H9 (cell line): ENCODE measurements at regions not wholly inside any gene's neighbourhood (a gene's known extent, or its start where the extent isn't known, plus 50 kb on each side); places are given as distances from the start of the nearest gene placed in this dataset.

Source experiments
- DNase-seq: peaks from one replicate; pipeline ENCODE4 v3.0.0-alpha.2; 2017
- H2AFZ ChIP-seq: one replicate; pipeline ENCODE4 v1.6.1; 2013; ENCODE audit warnings: mild to moderate bottlenecking, low read length, control low read depth, moderate library complexity
- H2AK5ac ChIP-seq: 2 replicates; pipeline ENCODE4 v1.6.1; 2013; ENCODE audit warnings: low read length, control low read depth, mixed read lengths; ENCODE audit not compliant: insufficient read length
- H2BK120ac ChIP-seq: one replicate; pipeline ENCODE4 v1.6.1; 2013; ENCODE audit warnings: low read depth, mild to moderate bottlenecking, low read length, control low read depth, inconsistent platforms; ENCODE audit not compliant: poor library complexity, severe bottlenecking
- H2BK12ac ChIP-seq: 2 replicates; pipeline ENCODE4 v1.6.1; 2013; ENCODE audit warnings: low read length, control low read depth, mixed read lengths, low read depth; ENCODE audit not compliant: insufficient read length
- H2BK15ac ChIP-seq: 2 replicates; pipeline ENCODE4 v1.6.1; 2013; ENCODE audit warnings: low read depth, low read length, control low read depth
- H2BK20ac ChIP-seq: one replicate; pipeline ENCODE4 v1.6.1; 2013; ENCODE audit warnings: low read depth, mild to moderate bottlenecking, low read length, control low read depth, inconsistent platforms; ENCODE audit not compliant: poor library complexity, severe bottlenecking
- H2BK5ac ChIP-seq: 2 replicates; pipeline ENCODE4 v1.6.1; 2013; ENCODE audit warnings: low read length, control low read depth, mixed read lengths; ENCODE audit not compliant: insufficient read length
- H3K14ac ChIP-seq: 2 replicates; pipeline ENCODE4 v1.6.1; 2013; ENCODE audit warnings: low read length, control low read depth; ENCODE audit not compliant: insufficient read depth
- H3K18ac ChIP-seq: 2 replicates; pipeline ENCODE4 v1.6.1; 2013; ENCODE audit warnings: low read depth, mild to moderate bottlenecking, mixed read lengths, low read length, control low read depth; ENCODE audit not compliant: insufficient read length
- H3K23ac ChIP-seq: 2 replicates; pipeline ENCODE4 v1.6.1; 2013; ENCODE audit warnings: low read length, control low read depth, mixed read lengths, low read depth; ENCODE audit not compliant: insufficient read length
- H3K23me2 ChIP-seq: 2 replicates; pipeline ENCODE4 v1.6.1; 2013; ENCODE audit warnings: low read depth, mild to moderate bottlenecking, mixed read lengths, low read length, control low read depth; ENCODE audit not compliant: insufficient read length, poor library complexity, severe bottlenecking
- H3K27ac ChIP-seq: 2 replicates; pipeline ENCODE4 v1.5.1; 2013; ENCODE audit warnings: low read length, control low read depth, mixed read lengths, low read depth; ENCODE audit not compliant: insufficient read length
- H3K27me3 ChIP-seq: 2 replicates; pipeline ENCODE4 v1.6.1; 2013; ENCODE audit warnings: low read length, control low read depth, inconsistent platforms; ENCODE audit not compliant: insufficient read depth
- H3K4ac ChIP-seq: 2 replicates; pipeline ENCODE4 v1.6.1; 2013; ENCODE audit warnings: low read depth, mild to moderate bottlenecking, control low read depth, inconsistent platforms, low read length, moderate library complexity
- H3K4me1 ChIP-seq: 2 replicates; pipeline ENCODE4 v1.6.1; 2013; ENCODE audit warnings: low read length, control low read depth, inconsistent platforms; ENCODE audit not compliant: insufficient read depth
- H3K4me2 ChIP-seq: 2 replicates; pipeline ENCODE4 v1.6.1; 2013; ENCODE audit warnings: low read length, control low read depth, mixed read lengths; ENCODE audit not compliant: insufficient read length, insufficient read depth
- H3K56ac ChIP-seq: 2 replicates; pipeline ENCODE4 v1.6.1; 2013; ENCODE audit warnings: low read depth, mild to moderate bottlenecking, mixed read lengths, low read length, control low read depth; ENCODE audit not compliant: insufficient read length
- H3K79me1 ChIP-seq: 2 replicates; pipeline ENCODE4 v1.6.1; 2013; ENCODE audit warnings: low read depth, mild to moderate bottlenecking, moderate library complexity, low read length, control low read depth, inconsistent platforms; ENCODE audit not compliant: insufficient read depth, poor library complexity, severe bottlenecking
- H3K79me2 ChIP-seq: 2 replicates; pipeline ENCODE4 v1.6.1; 2013; ENCODE audit warnings: low read length, control low read depth, inconsistent platforms; ENCODE audit not compliant: insufficient read depth
- H3K9ac ChIP-seq: 2 replicates; pipeline ENCODE4 v1.6.1; 2013; ENCODE audit warnings: low read length, control low read depth, mixed read lengths; ENCODE audit not compliant: insufficient read length; ENCODE audit errors: extremely low read depth
- H3K9me3 ChIP-seq: one replicate; pipeline ENCODE4 v1.6.1; 2013; ENCODE audit warnings: low read depth, low read length, inconsistent platforms; ENCODE audit not compliant: control insufficient read depth
- H3T11ph ChIP-seq: one replicate; pipeline ENCODE4 v1.6.1; 2013; ENCODE audit warnings: mild to moderate bottlenecking, low read length, control low read depth, inconsistent platforms
- H4K20me1 ChIP-seq: one replicate; pipeline ENCODE4 v1.6.1; 2013; ENCODE audit not compliant: control insufficient read depth, insufficient read length, insufficient read depth
- H4K5ac ChIP-seq: 2 replicates; pipeline ENCODE4 v1.6.1; 2013; ENCODE audit warnings: low read depth, mild to moderate bottlenecking, mixed read lengths, low read length, control low read depth; ENCODE audit not compliant: insufficient read length
- H4K8ac ChIP-seq: replicated peaks from 2 replicates; pipeline ENCODE4 v1.6.1; 2013; ENCODE audit warnings: low read length, control low read depth, mixed read lengths, low read depth; ENCODE audit not compliant: insufficient read length
- H4K91ac ChIP-seq: 2 replicates; pipeline ENCODE4 v1.6.1; 2013; ENCODE audit warnings: low read depth, mild to moderate bottlenecking, moderate library complexity, mixed read lengths, low read length, control low read depth; ENCODE audit not compliant: insufficient read length
- H3K27ac Mint-ChIP-seq, 3 experiments: 2 replicates in 2 of 3; 3 replicates in 1 of 3; pipeline ENCODE4 v1.8.0; 2020 to 2021; ENCODE audit warnings: mixed read lengths in 3 of 3, mild to moderate bottlenecking in 1 of 3, moderate library complexity in 1 of 3
- H3K27me3 Mint-ChIP-seq: 2 replicates; pipeline ENCODE4 v1.8.0; 2021; ENCODE audit warnings: low read depth, mild to moderate bottlenecking, moderate library complexity, mixed read lengths
- H3K36me3 Mint-ChIP-seq, 3 experiments: 2 replicates in 2 of 3; 3 replicates in 1 of 3; pipeline ENCODE4 v1.8.0; 2020 to 2021; ENCODE audit warnings: low read depth in 3 of 3, mixed read lengths in 3 of 3; ENCODE audit not compliant: insufficient read depth in 1 of 3
- H3K4me1 Mint-ChIP-seq, 2 experiments: 2 replicates each; pipeline ENCODE4 v1.8.0; 2020; ENCODE audit warnings: mixed read lengths in 2 of 2
- H3K4me3 Mint-ChIP-seq, 2 experiments: 2 replicates in 1 of 2; 3 replicates in 1 of 2; pipeline ENCODE4 v1.8.0; 2020 to 2021; ENCODE audit warnings: mild to moderate bottlenecking in 2 of 2, mixed read lengths in 2 of 2, moderate library complexity in 1 of 2
- H3K9me3 Mint-ChIP-seq, 2 experiments: 2 replicates in 1 of 2; 3 replicates in 1 of 2; pipeline ENCODE4 v1.8.0; 2020; ENCODE audit warnings: mild to moderate bottlenecking in 2 of 2, mixed read lengths in 2 of 2, moderate library complexity in 1 of 2
- WGBS: extraction: QIAGEN DNeasy Blood & Tissue Kit; methylation state at CpG from one replicate; pipeline ENCODE4 v1.1.7; 2013; ENCODE audit warnings: missing lambda C conversion rate, low lambda C conversion rate, mixed read lengths; ENCODE audit not compliant: insufficient read length; ENCODE audit errors: extremely low coverage; 5-methylcytosine and 5-hydroxymethylcytosine counted together
- TF ChIP-seq, protein P1 (sequence below): fragments of 200-600 bp; sonication (generic); conservative IDR thresholded peaks from 3 replicates; pipeline ENCODE4 v1.8.0; 2021; ENCODE audit warnings: antibody characterized with exemption, mild to moderate bottlenecking

DNA sequence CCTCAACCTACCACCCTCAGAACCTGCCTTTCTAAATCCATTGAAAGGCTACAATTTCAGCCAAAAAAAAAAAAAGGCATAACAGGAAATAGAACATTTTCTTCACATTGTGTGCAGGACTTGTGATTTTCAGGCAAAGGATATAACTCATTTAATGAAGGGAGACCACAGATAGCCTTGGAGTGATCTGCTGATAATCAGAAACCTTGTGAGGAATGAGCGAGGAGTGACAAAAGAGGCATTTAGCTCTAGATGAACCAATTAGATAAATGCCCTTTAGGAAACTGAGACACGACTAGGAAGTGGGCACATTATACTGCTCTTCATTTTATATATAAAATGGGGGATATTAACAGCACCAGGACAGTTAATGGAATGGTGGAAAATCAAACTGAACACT is 216.5 kb upstream of the GRIA4 start:
- no peak overlapping the region for H2BK20ac ChIP-seq

More for the DNA sequence above, 216.5 kb upstream of the GRIA4 start:
- Mint-ChIP-seq H3K27ac (no peak overlapping the region), H3K4me1 (peaks cover 24 to 25% of the 10 kb centered on the region in 2 experiments), H3K36me3 (no peaks in the 10 kb centered on the region), H3K4me3 (no peak overlapping the region), H3K27me3 (no peaks in the 10 kb centered on the region), H3K9me3 (no peaks in the 10 kb centered on the region)
- Histone ChIP-seq H2AK5ac (no peak overlapping the region), H4K8ac (no peak overlapping the region), H3K23me2 (no peaks in the 10 kb centered on the region), H2AFZ (no peak overlapping the region), H3K4me2 (no peak overlapping the region), H4K20me1 (no peaks in the 10 kb centered on the region), H3K9me3 (no peaks in the 10 kb centered on the region), H3K79me1 (no peaks in the 10 kb centered on the region), H3K56ac (no peak overlapping the region), H2BK120ac (no peak overlapping the region), H3K14ac (no peak overlapping the region), H2BK12ac (no peak overlapping the region), H3K27me3 (no peaks in the 10 kb centered on the region; the same call in 1 of the 2 replicates), H3K4ac (no peak overlapping the region), H3K4me1 (no peaks in the 10 kb centered on the region), H3K18ac (no peak overlapping the region), H2BK5ac (no peak overlapping the region), H3K9ac (no peak overlapping the region), H3K27ac (no peak overlapping the region), H4K91ac (no peak overlapping the region), H3K79me2 (no peaks in the 10 kb centered on the region), H3T11ph (no peak overlapping the region), H2BK15ac (no peak overlapping the region), H4K5ac (no peak overlapping the region), H3K23ac (no peak overlapping the region)
- whole genome bisulfite sequencing = no CpG with 5 or more reads among the region's 2 CpGs
- TF ChIP-seq, protein P1, sequence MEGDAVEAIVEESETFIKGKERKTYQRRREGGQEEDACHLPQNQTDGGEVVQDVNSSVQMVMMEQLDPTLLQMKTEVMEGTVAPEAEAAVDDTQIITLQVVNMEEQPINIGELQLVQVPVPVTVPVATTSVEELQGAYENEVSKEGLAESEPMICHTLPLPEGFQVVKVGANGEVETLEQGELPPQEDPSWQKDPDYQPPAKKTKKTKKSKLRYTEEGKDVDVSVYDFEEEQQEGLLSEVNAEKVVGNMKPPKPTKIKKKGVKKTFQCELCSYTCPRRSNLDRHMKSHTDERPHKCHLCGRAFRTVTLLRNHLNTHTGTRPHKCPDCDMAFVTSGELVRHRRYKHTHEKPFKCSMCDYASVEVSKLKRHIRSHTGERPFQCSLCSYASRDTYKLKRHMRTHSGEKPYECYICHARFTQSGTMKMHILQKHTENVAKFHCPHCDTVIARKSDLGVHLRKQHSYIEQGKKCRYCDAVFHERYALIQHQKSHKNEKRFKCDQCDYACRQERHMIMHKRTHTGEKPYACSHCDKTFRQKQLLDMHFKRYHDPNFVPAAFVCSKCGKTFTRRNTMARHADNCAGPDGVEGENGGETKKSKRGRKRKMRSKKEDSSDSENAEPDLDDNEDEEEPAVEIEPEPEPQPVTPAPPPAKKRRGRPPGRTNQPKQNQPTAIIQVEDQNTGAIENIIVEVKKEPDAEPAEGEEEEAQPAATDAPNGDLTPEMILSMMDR = no peak
- DNase-seq = no peak
